Sigmoid colon (tissue), 6 donors: ENCODE measurements at regions not wholly inside any gene's neighbourhood (a gene's known extent, or its start where the extent isn't known, plus 50 kb on each side); places are given as distances from the start of the nearest gene placed in this dataset.

Experiments
- DNase-seq: peaks from one replicate; pipeline ENCODE4 v3.0.0-alpha.2; 2019
- H3K27ac ChIP-seq, 4 donors: fragments of 200-600 bp; sonication (generic); one replicate each; pipeline ENCODE4 v1.5.1; 2016 to 2019; ENCODE audit warnings: mild to moderate bottlenecking in 1 of 4
- H3K27me3 ChIP-seq, 3 donors: fragments of 200-600 bp; sonication (generic); one replicate each; pipeline ENCODE4 v1.5.1; 2019; ENCODE audit warnings: mild to moderate bottlenecking in 1 of 3
- H3K36me3 ChIP-seq, 4 donors: fragments of 200-600 bp; sonication (generic); one replicate each; pipeline ENCODE4 v1.5.1; 2016 to 2019
- H3K4me1 ChIP-seq, 4 donors: fragments of 200-600 bp; sonication (generic); one replicate each; pipeline ENCODE4 v1.5.1; 2017 to 2019
- H3K4me3 ChIP-seq, 4 donors: fragments of 200-600 bp; sonication (generic); one replicate each; pipeline ENCODE4 v1.5.1; 2017 to 2019; ENCODE audit warnings: mild to moderate bottlenecking in 2 of 4, moderate library complexity in 1 of 4
- H3K9me3 ChIP-seq, 4 donors: fragments of 200-600 bp in 3 of 4; sonication (generic) in 3 of 4; one replicate each; pipeline versions ENCODE4 v1.5.1 to v1.6.1; 2013 to 2019
- EP300 ChIP-seq, 4 donors: sonication (generic); formaldehyde crosslinking; IDR thresholded peaks; one replicate each; pipeline ENCODE4 v1.6.1; 2017; ENCODE audit warnings: antibody characterized with exemption in 4 of 4
- POLR2A ChIP-seq, 2 donors: fragments of 450-650 bp; IDR thresholded peaks; one replicate each; pipeline ENCODE4 v1.6.1; 2016; ENCODE audit warnings: antibody characterized with exemption in 2 of 2, mild to moderate bottlenecking in 2 of 2, moderate library complexity in 2 of 2
- POLR2AphosphoS5 ChIP-seq, 4 donors: sonication (generic); formaldehyde crosslinking; IDR thresholded peaks; one replicate each; pipeline ENCODE4 v1.6.1; 2017; ENCODE audit warnings: antibody characterized with exemption in 4 of 4
- WGBS, 2 donors: extraction: QIAGEN DNeasy Blood & Tissue Kit; methylation state at CpG; one replicate each; pipeline ENCODE4 v1.1.7; 2013; 5-methylcytosine and 5-hydroxymethylcytosine counted together
- intact Hi-C: fragments of 100-400 bp; cut with DNase I; formaldehyde crosslinking; loops from one replicate; pipeline ENCODE4 v1.15.1; 2023
- TF ChIP-seq, protein P1 (sequence below), 4 experiments: fragments of 450-650 bp in 3 of 4; fragments of 200-600 bp in 1 of 4; IDR thresholded peaks; one replicate each; pipeline ENCODE4 v1.5.1; 2016 to 2019; ENCODE audit warnings: antibody characterized with exemption in 4 of 4, mild to moderate bottlenecking in 3 of 4, moderate library complexity in 2 of 4
- donor health status: healthy with polysubstance abuse.
- donor health status: healthy.

- Histone ChIP-seq H3K36me3 (no peaks in the 10 kb centered on the region), H3K9me3 (no peaks in the 10 kb centered on the region), H3K27me3 (no peaks in the 10 kb centered on the region), H3K4me3 (no peak overlapping the region), H3K4me1 (no peaks in the 10 kb centered on the region), H3K27ac (no peak overlapping the region)
- 77 to 83% methylated on average over 2 of the region's 2 CpGs for WGBS, 2 donors
- intact Hi-C loops = no loop called here
- no peak for TF ChIP-seq POLR2A (IDR thresholded peaks at IDR 0.05)
- TF ChIP-seq EP300 (IDR thresholded peaks at IDR 0.05) = no peak
- TF ChIP-seq, protein P1, sequence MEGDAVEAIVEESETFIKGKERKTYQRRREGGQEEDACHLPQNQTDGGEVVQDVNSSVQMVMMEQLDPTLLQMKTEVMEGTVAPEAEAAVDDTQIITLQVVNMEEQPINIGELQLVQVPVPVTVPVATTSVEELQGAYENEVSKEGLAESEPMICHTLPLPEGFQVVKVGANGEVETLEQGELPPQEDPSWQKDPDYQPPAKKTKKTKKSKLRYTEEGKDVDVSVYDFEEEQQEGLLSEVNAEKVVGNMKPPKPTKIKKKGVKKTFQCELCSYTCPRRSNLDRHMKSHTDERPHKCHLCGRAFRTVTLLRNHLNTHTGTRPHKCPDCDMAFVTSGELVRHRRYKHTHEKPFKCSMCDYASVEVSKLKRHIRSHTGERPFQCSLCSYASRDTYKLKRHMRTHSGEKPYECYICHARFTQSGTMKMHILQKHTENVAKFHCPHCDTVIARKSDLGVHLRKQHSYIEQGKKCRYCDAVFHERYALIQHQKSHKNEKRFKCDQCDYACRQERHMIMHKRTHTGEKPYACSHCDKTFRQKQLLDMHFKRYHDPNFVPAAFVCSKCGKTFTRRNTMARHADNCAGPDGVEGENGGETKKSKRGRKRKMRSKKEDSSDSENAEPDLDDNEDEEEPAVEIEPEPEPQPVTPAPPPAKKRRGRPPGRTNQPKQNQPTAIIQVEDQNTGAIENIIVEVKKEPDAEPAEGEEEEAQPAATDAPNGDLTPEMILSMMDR (IDR thresholded peaks at IDR 0.05) = no peak
- no peak for DNase-seq
Observed at GRCh38 chrX:26613956-26614355, 398.0 kb downstream of the MAGEB5 start.

GRCh38 chrX:26606971-26607370, 391.0 kb downstream of the MAGEB5 start:
- intact Hi-C loops = no loop called here
- Histone ChIP-seq H3K9me3 (no peaks in the 10 kb centered on the region), H3K36me3 (no peaks in the 10 kb centered on the region), H3K27me3 (no peaks in the 10 kb centered on the region), H3K27ac (no peak overlapping the region), H3K4me1 (no peaks in the 10 kb centered on the region), H3K4me3 (no peak overlapping the region)
- DNase-seq = no peak
- TF ChIP-seq EP300 (IDR thresholded peaks at IDR 0.05) (no peak), POLR2AphosphoS5 (IDR thresholded peaks at IDR 0.05) (no peak), POLR2A (IDR thresholded peaks at IDR 0.05) (no peak)
- TF ChIP-seq, protein P1 (IDR thresholded peaks at IDR 0.05) = no peak
- WGBS, 2 donors = 82 to 93% methylated on average over 1 of the region's 1 CpG

- Histone ChIP-seq H3K27ac (no peak overlapping the region), H3K36me3 (no peaks in the 10 kb centered on the region), H3K4me3 (no peak overlapping the region), H3K27me3 (no peaks in the 10 kb centered on the region), H3K4me1 (no peaks in the 10 kb centered on the region), H3K9me3 (no peaks in the 10 kb centered on the region)
- TF ChIP-seq EP300 (IDR thresholded peaks at IDR 0.05) (no peak), POLR2A (IDR thresholded peaks at IDR 0.05) (no peak), POLR2AphosphoS5 (IDR thresholded peaks at IDR 0.05) (no peak)
- TF ChIP-seq, protein P1 (IDR thresholded peaks at IDR 0.05) = no peak
- 58 to 76% methylated on average over 2 of the region's 2 CpGs for WGBS, 2 donors
- intact Hi-C loops = no loop called here
- DNase-seq = no peak
Observed at GRCh38 chrX:26597981-26598380, 382.0 kb downstream of the MAGEB5 start.

GRCh38 chrX:26590849-26591248, 374.9 kb downstream of the MAGEB5 start:
- DNase-seq = no peak
- Histone ChIP-seq H3K4me3 (no peak overlapping the region), H3K27ac (no peak overlapping the region), H3K4me1 (no peaks in the 10 kb centered on the region), H3K36me3 (no peaks in the 10 kb centered on the region), H3K27me3 (no peaks in the 10 kb centered on the region), H3K9me3 (no peaks in the 10 kb centered on the region)
- WGBS, 2 donors = 70 to 71% methylated on average over 6 of the region's 6 CpGs
- TF ChIP-seq, protein P1 (IDR thresholded peaks at IDR 0.05) = no peak
- TF ChIP-seq EP300 (IDR thresholded peaks at IDR 0.05) (no peak), POLR2AphosphoS5 (IDR thresholded peaks at IDR 0.05) (no peak), POLR2A (IDR thresholded peaks at IDR 0.05) (no peak)
- intact Hi-C loops = no loop called here

DNA sequence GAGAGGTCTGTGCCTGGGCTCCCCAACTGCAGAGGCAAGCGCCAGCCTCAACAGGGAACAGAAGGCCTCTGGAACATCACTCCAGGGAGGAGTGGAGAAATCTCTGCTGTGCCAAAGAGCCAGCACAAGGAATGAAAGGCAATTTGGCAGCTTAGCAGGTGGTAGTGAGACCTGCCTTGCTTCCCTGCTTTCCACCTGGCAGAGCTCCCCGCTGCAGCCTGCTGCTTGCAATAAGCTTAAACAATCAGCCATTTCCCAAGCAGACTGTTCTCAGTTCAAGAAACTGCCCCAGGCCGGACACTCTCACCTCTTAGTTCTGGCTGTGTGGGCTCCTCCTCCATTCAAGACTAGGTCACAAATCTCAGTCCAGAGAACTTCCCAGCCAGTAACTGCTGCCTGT, 370.6 kb downstream of the MAGEB5 start:
- Histone ChIP-seq H3K9me3 (no peaks in the 10 kb centered on the region), H3K4me3 (no peak overlapping the region), H3K4me1 (no peaks in the 10 kb centered on the region), H3K27me3 (no peaks in the 10 kb centered on the region), H3K27ac (no peak overlapping the region), H3K36me3 (no peaks in the 10 kb centered on the region)
- TF ChIP-seq POLR2A (IDR thresholded peaks at IDR 0.05) = no peak
- TF ChIP-seq POLR2AphosphoS5 (IDR thresholded peaks at IDR 0.05) = no peak
- TF ChIP-seq EP300 (IDR thresholded peaks at IDR 0.05) = no peak
- TF ChIP-seq, protein P1 (IDR thresholded peaks at IDR 0.05) = no peak
- intact Hi-C loops = no loop called here
- DNase-seq = no peak
- WGBS, 2 donors = 86 to 89% methylated on average over 3 of the region's 3 CpGs
